Osteocyte (in vitro differentiated cells): ENCODE measurements at regions not wholly inside any gene's neighbourhood (a gene's known extent, or its start where the extent isn't known, plus 50 kb on each side); places are given as distances from the start of the nearest gene placed in this dataset.
A peak's percentile ranks its signal among the peaks of the same experiment; 100 is the strongest.

Experiments used
- DNase-seq: peaks from one replicate; pipeline ENCODE4 v3.0.0; 2021; ENCODE audit warnings: mixed read lengths; ENCODE audit not compliant: unreplicated experiment; ENCODE audit errors: extremely low spot score
- H3K27ac Mint-ChIP-seq: one replicate; pipeline ENCODE4 v1.8.0; 2021; ENCODE audit warnings: mild to moderate bottlenecking, mixed read lengths; ENCODE audit not compliant: unreplicated experiment
- H3K27me3 Mint-ChIP-seq: one replicate; pipeline ENCODE4 v1.8.0; 2021; ENCODE audit warnings: mixed read lengths; ENCODE audit not compliant: unreplicated experiment
- H3K36me3 Mint-ChIP-seq: one replicate; pipeline ENCODE4 v1.8.0; 2021; ENCODE audit warnings: mixed read lengths; ENCODE audit not compliant: unreplicated experiment
- H3K4me1 Mint-ChIP-seq: one replicate; pipeline ENCODE4 v1.8.0; 2021; ENCODE audit warnings: mixed read lengths; ENCODE audit not compliant: unreplicated experiment
- H3K4me3 Mint-ChIP-seq: one replicate; pipeline ENCODE4 v1.8.0; 2021; ENCODE audit warnings: mild to moderate bottlenecking, moderate library complexity, mixed read lengths; ENCODE audit not compliant: unreplicated experiment
- H3K9me3 Mint-ChIP-seq: one replicate; pipeline ENCODE4 v1.8.0; 2021; ENCODE audit warnings: mixed read lengths; ENCODE audit not compliant: unreplicated experiment
- TF ChIP-seq, protein P1 (sequence below): fragments of 200-600 bp; sonication (generic); IDR thresholded peaks from 2 replicates; pipeline ENCODE4 v1.5.0; 2021; ENCODE audit warnings: antibody characterized with exemption, mild to moderate bottlenecking, moderate library complexity

DNA sequence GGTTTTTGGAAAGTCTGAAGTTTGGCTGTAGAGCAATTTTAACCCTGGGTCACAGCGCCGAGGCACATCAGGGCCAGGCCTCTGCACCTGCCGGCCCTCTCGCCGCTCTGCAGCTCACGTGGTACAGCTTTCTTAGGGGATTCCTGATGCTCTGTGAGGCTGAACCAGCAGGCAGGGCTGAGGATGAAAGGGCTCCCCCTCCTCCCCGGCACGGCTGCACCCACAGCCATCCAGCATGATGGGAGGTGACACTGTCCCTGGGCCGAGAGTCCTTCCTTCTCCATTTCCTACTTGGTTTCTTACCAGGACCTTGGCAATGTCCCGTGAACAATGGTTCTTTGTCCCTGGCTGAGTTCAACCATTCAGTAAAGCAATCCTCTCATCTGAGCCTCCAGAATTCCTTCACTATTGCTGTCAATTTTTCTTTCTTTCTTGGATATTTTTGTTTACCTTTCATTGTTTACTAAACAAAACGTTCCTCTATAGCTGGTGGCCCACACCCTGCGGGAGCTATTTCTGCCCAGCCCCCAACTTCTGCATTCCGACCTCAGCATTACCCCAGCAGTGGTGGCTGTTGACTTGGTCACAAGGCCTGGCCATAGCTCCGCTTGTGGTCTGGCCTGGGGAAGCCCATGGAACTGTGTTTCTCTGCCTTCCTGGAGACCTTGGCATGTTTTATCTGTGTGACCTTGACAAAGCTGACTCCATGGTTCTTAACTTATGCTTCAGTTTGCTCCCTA, 172.8 kb upstream of the B3GAT1 start:
- TF ChIP-seq, protein P1, sequence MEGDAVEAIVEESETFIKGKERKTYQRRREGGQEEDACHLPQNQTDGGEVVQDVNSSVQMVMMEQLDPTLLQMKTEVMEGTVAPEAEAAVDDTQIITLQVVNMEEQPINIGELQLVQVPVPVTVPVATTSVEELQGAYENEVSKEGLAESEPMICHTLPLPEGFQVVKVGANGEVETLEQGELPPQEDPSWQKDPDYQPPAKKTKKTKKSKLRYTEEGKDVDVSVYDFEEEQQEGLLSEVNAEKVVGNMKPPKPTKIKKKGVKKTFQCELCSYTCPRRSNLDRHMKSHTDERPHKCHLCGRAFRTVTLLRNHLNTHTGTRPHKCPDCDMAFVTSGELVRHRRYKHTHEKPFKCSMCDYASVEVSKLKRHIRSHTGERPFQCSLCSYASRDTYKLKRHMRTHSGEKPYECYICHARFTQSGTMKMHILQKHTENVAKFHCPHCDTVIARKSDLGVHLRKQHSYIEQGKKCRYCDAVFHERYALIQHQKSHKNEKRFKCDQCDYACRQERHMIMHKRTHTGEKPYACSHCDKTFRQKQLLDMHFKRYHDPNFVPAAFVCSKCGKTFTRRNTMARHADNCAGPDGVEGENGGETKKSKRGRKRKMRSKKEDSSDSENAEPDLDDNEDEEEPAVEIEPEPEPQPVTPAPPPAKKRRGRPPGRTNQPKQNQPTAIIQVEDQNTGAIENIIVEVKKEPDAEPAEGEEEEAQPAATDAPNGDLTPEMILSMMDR, result no peak
- Mint-ChIP-seq H3K36me3 (no peaks in the 10 kb centered on the region), H3K27me3 (peaks cover 8% of the 10 kb centered on the region), H3K4me1 (no peaks in the 10 kb centered on the region), H3K4me3 (no peak overlapping the region), H3K27ac (no peak overlapping the region), H3K9me3 (no peaks in the 10 kb centered on the region)
- peak; percentile 65 for DNase-seq

DNA sequence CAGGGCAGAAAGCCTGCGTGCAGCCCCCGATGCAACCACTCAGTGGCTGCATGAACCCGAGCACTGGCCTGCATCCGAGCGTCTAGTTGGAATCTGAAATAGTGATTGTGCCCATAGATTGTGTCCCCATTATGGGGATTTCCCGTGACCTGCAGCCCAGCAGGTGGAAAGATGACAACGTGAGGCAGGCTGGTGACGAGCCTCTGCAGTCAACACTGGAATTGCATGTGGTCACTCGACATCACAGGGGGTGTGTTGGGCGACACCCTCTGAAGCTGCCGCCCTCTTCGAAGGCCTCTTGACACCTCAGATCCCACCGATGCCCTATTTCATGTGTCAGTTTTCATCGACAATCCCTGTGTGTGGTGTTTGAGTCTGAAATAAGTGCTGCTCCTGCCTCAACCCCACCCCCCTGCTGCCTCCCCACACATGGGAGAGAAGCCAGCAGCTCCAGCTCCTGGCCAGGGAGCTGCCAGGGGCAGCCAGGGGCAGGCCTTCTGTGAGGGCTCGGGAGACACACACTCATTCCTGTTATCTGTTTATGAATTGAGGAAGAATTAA, 172.0 kb upstream of the B3GAT1 start:
- no peak overlapping the region for H3K4me3 Mint-ChIP-seq
- TF ChIP-seq, protein P1, result no peak
- H3K27me3 Mint-ChIP-seq, result peaks cover 5% of the 10 kb centered on the region
- H3K9me3 Mint-ChIP-seq, result no peaks in the 10 kb centered on the region
- H3K36me3 Mint-ChIP-seq, result no peaks in the 10 kb centered on the region
- H3K4me1 Mint-ChIP-seq, result no peaks in the 10 kb centered on the region
- peak; percentile 76 for DNase-seq
- no peak overlapping the region for H3K27ac Mint-ChIP-seq

DNA sequence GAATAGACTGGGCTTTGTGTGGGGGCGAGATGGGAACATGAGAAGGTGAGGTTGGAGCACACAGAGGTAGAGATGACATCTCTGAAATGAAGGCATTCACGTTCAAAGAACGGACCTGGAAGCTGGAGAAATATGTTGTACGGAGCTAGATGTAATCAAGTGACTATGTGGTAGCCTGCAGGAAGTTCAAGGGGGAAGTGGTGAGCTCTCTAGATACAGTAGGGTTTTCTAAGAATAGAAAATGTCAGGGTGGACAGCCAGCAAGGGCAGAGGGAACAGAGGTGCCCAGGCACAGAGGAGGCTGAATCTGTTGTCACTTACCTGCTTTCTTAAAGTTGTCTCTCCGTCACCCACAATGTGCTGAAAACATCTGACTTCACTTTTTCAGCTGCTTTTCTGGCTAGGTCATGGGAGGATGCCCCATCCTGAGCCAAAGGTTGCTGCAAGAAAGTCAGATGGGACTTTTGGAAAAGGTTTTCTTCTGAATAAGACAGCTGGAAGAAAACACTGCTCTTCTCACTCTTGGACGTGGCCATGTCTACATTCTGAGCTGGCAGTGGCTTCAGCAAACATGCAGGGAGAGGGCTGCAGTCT, 171.5 kb upstream of the B3GAT1 start:
- Mint-ChIP-seq H3K27ac (no peak overlapping the region), H3K4me1 (no peaks in the 10 kb centered on the region), H3K9me3 (no peaks in the 10 kb centered on the region), H3K36me3 (no peaks in the 10 kb centered on the region), H3K4me3 (no peak overlapping the region), H3K27me3 (peaks cover 5% of the 10 kb centered on the region)
- TF ChIP-seq, protein P1, result no peak
- DNase-seq, result no peak

DNA sequence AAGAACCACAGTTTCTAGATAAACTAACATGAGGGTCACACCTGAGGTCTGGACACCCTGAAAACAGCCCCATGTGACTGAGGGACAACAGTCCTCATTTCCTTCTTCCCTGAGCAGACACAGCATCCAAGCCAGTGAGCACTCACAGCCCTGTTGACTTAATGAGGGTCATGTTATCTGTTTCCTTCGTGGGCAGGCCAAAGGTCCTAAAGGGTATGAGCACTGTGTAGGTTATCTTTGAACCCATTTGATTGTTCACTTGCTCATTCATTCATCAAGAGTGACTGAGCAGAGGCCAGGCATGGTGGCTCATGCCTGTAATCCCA, 170.7 kb upstream of the B3GAT1 start:
- H3K27ac Mint-ChIP-seq, result no peak overlapping the region
- no peaks in the 10 kb centered on the region for H3K9me3 Mint-ChIP-seq
- H3K4me1 Mint-ChIP-seq, result no peaks in the 10 kb centered on the region
- no peaks in the 10 kb centered on the region for H3K36me3 Mint-ChIP-seq
- TF ChIP-seq, protein P1, result no peak
- no peak overlapping the region for H3K4me3 Mint-ChIP-seq
- peak; percentile 54 for DNase-seq
- H3K27me3 Mint-ChIP-seq, result peaks cover 7% of the 10 kb centered on the region

DNA sequence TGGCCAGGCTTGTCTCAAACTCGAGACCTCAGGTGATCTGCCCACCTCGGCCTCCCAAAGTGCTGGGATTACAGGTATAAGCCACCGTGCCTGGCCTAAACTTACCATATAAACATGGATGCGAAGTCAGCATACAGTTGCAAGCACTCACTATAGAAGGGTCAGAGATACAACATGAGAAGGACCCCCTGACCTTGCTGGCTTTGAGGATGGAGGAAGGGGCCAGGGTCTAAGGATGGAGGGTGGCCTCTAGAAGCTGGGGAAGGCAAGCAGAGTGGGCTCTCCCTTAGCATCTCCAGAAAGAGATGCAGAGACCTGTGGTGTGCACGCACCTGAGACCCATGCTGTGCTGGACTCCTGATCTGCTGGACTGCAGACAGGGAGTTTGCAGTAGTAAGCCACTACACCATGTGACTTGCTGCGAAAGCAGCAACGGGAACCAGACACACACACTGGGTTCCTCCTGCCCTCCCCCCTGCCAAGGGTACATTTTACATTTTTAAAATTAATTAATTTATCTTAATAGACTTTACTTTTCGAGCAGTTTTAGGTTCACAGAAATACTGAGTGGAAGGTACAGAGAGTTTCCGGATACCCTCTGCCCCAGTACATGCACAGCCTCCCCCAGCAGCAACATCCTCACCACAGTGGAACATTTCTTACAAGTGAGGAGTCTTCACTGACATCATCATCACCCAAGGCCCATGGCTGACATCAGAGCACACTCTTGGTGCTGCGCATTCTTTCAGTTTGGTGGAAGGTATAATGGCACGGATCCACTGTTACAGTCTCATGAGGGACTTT, 170.1 kb upstream of the B3GAT1 start:
- no peak overlapping the region for H3K27ac Mint-ChIP-seq
- no peak overlapping the region for H3K4me3 Mint-ChIP-seq
- no peak for DNase-seq
- TF ChIP-seq, protein P1, result no peak
- H3K4me1 Mint-ChIP-seq, result no peaks in the 10 kb centered on the region
- peaks cover 7% of the 10 kb centered on the region for H3K27me3 Mint-ChIP-seq
- H3K9me3 Mint-ChIP-seq, result no peaks in the 10 kb centered on the region
- H3K36me3 Mint-ChIP-seq, result no peaks in the 10 kb centered on the region
